ENCODE measurements at regions not wholly inside any gene's neighbourhood (a gene's known extent, or its start where the extent isn't known, plus 50 kb on each side); places are given as distances from the start of the nearest gene placed in this dataset.

GRCh38 chr10:78549140-78549935 is 515.7 kb downstream of the RPS24 start:
- no peak for DNase-seq

GRCh38 chr10:78550090-78550489 is 516.4 kb downstream of the RPS24 start:
- no peak for DNase-seq

GRCh38 chr10:78550716-78551115 is 517.1 kb downstream of the RPS24 start:
- no peak for DNase-seq

- no peak for DNase-seq
Measured at GRCh38 chr10:78551184-78552005, 517.4 kb upstream of the ZMIZ1 start.

GRCh38 chr10:78552261-78552811 is 516.4 kb upstream of the ZMIZ1 start:
- DNase-seq: no peak

- no peak for DNase-seq
Measured at GRCh38 chr10:78553792-78554191, 515.0 kb upstream of the ZMIZ1 start.

GRCh38 chr10:78555128-78555527 is 513.6 kb upstream of the ZMIZ1 start:
- DNase-seq: no peak

GRCh38 chr10:78556705-78557432 is 511.9 kb upstream of the ZMIZ1 start:
- no peak for DNase-seq

GRCh38 chr10:78557433-78557925 is 511.3 kb upstream of the ZMIZ1 start:
- DNase-seq: no peak

GRCh38 chr10:78559661-78560340 is 509.0 kb upstream of the ZMIZ1 start:
- DNase-seq: no peak

GRCh38 chr10:78560341-78560688 is 508.5 kb upstream of the ZMIZ1 start:
- DNase-seq: no peak

- DNase-seq: no peak
Measured at GRCh38 chr10:78563314-78563713, 505.5 kb upstream of the ZMIZ1 start.

GRCh38 chr10:78565841-78566240 is 502.9 kb upstream of the ZMIZ1 start:
- DNase-seq: no peak

- no peak for DNase-seq
Measured at GRCh38 chr10:78566284-78567111, 502.3 kb upstream of the ZMIZ1 start.

- DNase-seq: no peak
Measured at GRCh38 chr10:78567680-78568455, 500.9 kb upstream of the ZMIZ1 start.

GRCh38 chr10:78568620-78569019 is 500.1 kb upstream of the ZMIZ1 start:
- DNase-seq: no peak

- no peak for DNase-seq
Measured at GRCh38 chr10:78570633-78571235, 498.0 kb upstream of the ZMIZ1 start.

GRCh38 chr10:78571286-78571685 is 497.5 kb upstream of the ZMIZ1 start:
- DNase-seq: no peak

GRCh38 chr10:78571891-78572290 is 496.9 kb upstream of the ZMIZ1 start:
- no peak for DNase-seq

- no peak for DNase-seq
Measured at GRCh38 chr10:78572565-78572964, 496.2 kb upstream of the ZMIZ1 start.
